Loucy (cell line): ENCODE measurements at regions not wholly inside any gene's neighbourhood (a gene's known extent, or its start where the extent isn't known, plus 50 kb on each side); places are given as distances from the start of the nearest gene placed in this dataset.

Experiments
- H2AFZ ChIP-seq: fragments of 200-600 bp; sonication (generic); 2 replicates; pipeline ENCODE4 v1.6.0; 2016; ENCODE audit warnings: antibody characterized with exemption, mild to moderate bottlenecking, low read length, moderate library complexity
- H3F3A ChIP-seq: fragments of 200-600 bp; 2 replicates; pipeline ENCODE4 v1.6.0; 2016; ENCODE audit warnings: antibody characterized with exemption, low read depth, mild to moderate bottlenecking
- H3K27me3 ChIP-seq: fragments of 200-600 bp; sonication (generic); 2 replicates; pipeline ENCODE4 v1.6.1; 2014; ENCODE audit warnings: low read length, mild to moderate bottlenecking; ENCODE audit not compliant: insufficient read depth, poor library complexity, severe bottlenecking
- H3K36me3 ChIP-seq: fragments of 200-600 bp; sonication (generic); 2 replicates; pipeline ENCODE4 v1.6.1; 2016; ENCODE audit warnings: low read length; ENCODE audit not compliant: insufficient read depth
- H3K4me1 ChIP-seq: fragments of 200-600 bp; sonication (generic); 2 replicates; pipeline ENCODE4 v1.5.1; 2014; ENCODE audit warnings: low read length, mild to moderate bottlenecking; ENCODE audit not compliant: insufficient read depth, poor library complexity, severe bottlenecking
- H3K4me2 ChIP-seq: fragments of 200-600 bp; sonication (generic); 2 replicates; pipeline ENCODE4 v1.6.0; 2014; ENCODE audit warnings: antibody characterized with exemption, low read length, low read depth, mild to moderate bottlenecking; ENCODE audit not compliant: poor library complexity, severe bottlenecking
- H3K4me3 ChIP-seq: fragments of 200-600 bp; sonication (generic); 2 replicates; pipeline ENCODE4 v1.5.1; 2014; ENCODE audit warnings: low read length, mild to moderate bottlenecking, mixed read lengths; ENCODE audit not compliant: poor library complexity, severe bottlenecking
- H3K79me2 ChIP-seq: fragments of 200-600 bp; sonication (generic); 2 replicates; pipeline ENCODE4 v1.6.1; 2014; ENCODE audit warnings: low read length; ENCODE audit not compliant: insufficient read depth
- H3K9ac ChIP-seq: fragments of 200-600 bp; sonication (generic); 2 replicates; pipeline ENCODE4 v1.6.0; 2014; ENCODE audit warnings: mild to moderate bottlenecking, low read depth, low read length, moderate library complexity; ENCODE audit not compliant: poor library complexity, severe bottlenecking
- H3K9me2 ChIP-seq: fragments of 200-600 bp; sonication (generic); replicated peaks from 2 replicates; pipeline ENCODE4 v1.6.1; 2016; ENCODE audit warnings: low read depth, low read length, mixed read lengths
- H3K9me3 ChIP-seq: fragments of 200-600 bp; sonication (generic); 2 replicates; pipeline ENCODE4 v1.6.1; 2014; ENCODE audit warnings: mild to moderate bottlenecking, antibody characterized with exemption, low read length, low read depth; ENCODE audit not compliant: insufficient read depth
- H4K20me1 ChIP-seq: fragments of 200-600 bp; sonication (generic); 2 replicates; pipeline ENCODE4 v1.6.0; 2014; ENCODE audit warnings: antibody characterized with exemption, low read length, mild to moderate bottlenecking; ENCODE audit not compliant: insufficient read depth, poor library complexity, severe bottlenecking
- CTCF ChIP-seq: fragments of 200-600 bp; sonication (generic); conservative IDR thresholded peaks from 2 replicates; pipeline ENCODE4 v1.5.1; 2014; ENCODE audit warnings: mild to moderate bottlenecking, antibody characterized with exemption, low read length
- EZH2phosphoT487 ChIP-seq: fragments of 200-600 bp; IDR thresholded peaks from 2 replicates; pipeline ENCODE4 v1.6.1; 2018; ENCODE audit warnings: antibody characterized with exemption, mild to moderate bottlenecking, moderate library complexity, borderline replicate concordance

GRCh38 chrX:96578781-96579180, 105.9 kb upstream of the DIAPH2 start:
- H3K4me1 ChIP-seq, result no peaks in the 10 kb centered on the region
- no peak overlapping the region for H3K4me2 ChIP-seq
- no peaks in the 10 kb centered on the region for H3K79me2 ChIP-seq
- H4K20me1 ChIP-seq, result no peaks in the 10 kb centered on the region
- no peaks in the 10 kb centered on the region for H3F3A ChIP-seq
- H3K9me3 ChIP-seq, result no peaks in the 10 kb centered on the region
- no peaks in the 10 kb centered on the region for H3K36me3 ChIP-seq
- TF ChIP-seq CTCF (no peak), EZH2phosphoT487 (no peak)
- no peaks in the 10 kb centered on the region for H3K9me2 ChIP-seq
- no peaks in the 10 kb centered on the region for H3K27me3 ChIP-seq
- no peak overlapping the region for H2AFZ ChIP-seq
- H3K9ac ChIP-seq, result no peak overlapping the region
- H3K4me3 ChIP-seq, result no peak overlapping the region

GRCh38 chrX:96579252-96579651, 105.4 kb upstream of the DIAPH2 start:
- Histone ChIP-seq H4K20me1 (no peaks in the 10 kb centered on the region), H3K9me3 (no peaks in the 10 kb centered on the region), H3K9ac (no peak overlapping the region), H3K9me2 (no peaks in the 10 kb centered on the region), H3K4me2 (no peak overlapping the region), H3K27me3 (no peaks in the 10 kb centered on the region), H3F3A (no peaks in the 10 kb centered on the region), H3K79me2 (no peaks in the 10 kb centered on the region), H3K4me1 (no peaks in the 10 kb centered on the region), H3K4me3 (no peak overlapping the region), H3K36me3 (no peaks in the 10 kb centered on the region), H2AFZ (no peak overlapping the region)
- no peak for TF ChIP-seq CTCF
- no peak for TF ChIP-seq EZH2phosphoT487

- H3K4me1 ChIP-seq, result no peaks in the 10 kb centered on the region
- no peaks in the 10 kb centered on the region for H3F3A ChIP-seq
- TF ChIP-seq CTCF (no peak), EZH2phosphoT487 (no peak)
- H3K4me3 ChIP-seq, result no peak overlapping the region
- H3K4me2 ChIP-seq, result no peak overlapping the region
- no peaks in the 10 kb centered on the region for H3K9me3 ChIP-seq
- H3K36me3 ChIP-seq, result no peaks in the 10 kb centered on the region
- no peaks in the 10 kb centered on the region for H3K79me2 ChIP-seq
- H3K9me2 ChIP-seq, result no peaks in the 10 kb centered on the region
- H3K27me3 ChIP-seq, result no peaks in the 10 kb centered on the region
- H2AFZ ChIP-seq, result no peak overlapping the region
- H3K9ac ChIP-seq, result no peak overlapping the region
- no peaks in the 10 kb centered on the region for H4K20me1 ChIP-seq
Measured at GRCh38 chrX:96590403-96590802, 94.2 kb upstream of the DIAPH2 start.
